ENCODE measurements at regions not wholly inside any gene's neighbourhood (a gene's known extent, or its start where the extent isn't known, plus 50 kb on each side); places are given as distances from the start of the nearest gene placed in this dataset.

- Histone ChIP-seq H3K36me3 (no peaks in the 10 kb centered on the region), H3K4me3 (no peak overlapping the region), H3K4me1 (no peaks in the 10 kb centered on the region), H3K27me3 (no peaks in the 10 kb centered on the region), H3K9me3 (no peaks in the 10 kb centered on the region), H3K27ac (no peak overlapping the region)
- no peak for ATAC-seq
- intact Hi-C loops (cut with DNase I): no loop called here
- TF ChIP-seq POLR2A (IDR thresholded peaks at IDR 0.05) (no peak), CTCF (IDR thresholded peaks at IDR 0.05) (no peak)
- no peak for DNase-seq
- WGBS (ENCODE audit: insufficient coverage, low coverage, low lambda C conversion rate, missing lambda C conversion rate): 72% methylated on average over 6 of the region's 10 CpGs
Observed at GRCh38 chr12:128190052-128190451, 76.9 kb upstream of the TMEM132C start.

GRCh38 chr12:128190614-128191013, 76.4 kb upstream of the TMEM132C start:
- peak in 2 of 4 donors; percentile 34 to 35 for TF ChIP-seq CTCF (IDR thresholded peaks at IDR 0.05)
- TF ChIP-seq POLR2A (IDR thresholded peaks at IDR 0.05): no peak
- DNase-seq (no peak), ATAC-seq (no peak)
- Histone ChIP-seq H3K36me3 (no peaks in the 10 kb centered on the region), H3K27me3 (no peaks in the 10 kb centered on the region), H3K4me3 (no peak overlapping the region), H3K27ac (no peak overlapping the region), H3K4me1 (no peaks in the 10 kb centered on the region), H3K9me3 (no peaks in the 10 kb centered on the region)
- 6% methylated on average over 8 of the region's 16 CpGs for WGBS (ENCODE audit: insufficient coverage, low coverage, low lambda C conversion rate, missing lambda C conversion rate)
- intact Hi-C loops (cut with DNase I): no loop called here

GRCh38 chr12:128191380-128191779, 75.6 kb upstream of the TMEM132C start:
- Histone ChIP-seq H3K36me3 (no peaks in the 10 kb centered on the region), H3K27ac (no peak overlapping the region), H3K4me1 (no peaks in the 10 kb centered on the region), H3K9me3 (no peaks in the 10 kb centered on the region), H3K27me3 (no peaks in the 10 kb centered on the region), H3K4me3 (no peak overlapping the region)
- TF ChIP-seq POLR2A (IDR thresholded peaks at IDR 0.05) (no peak), CTCF (IDR thresholded peaks at IDR 0.05) (no peak)
- WGBS (ENCODE audit: insufficient coverage, low coverage, low lambda C conversion rate, missing lambda C conversion rate): 50% methylated on average over 6 of the region's 14 CpGs
- intact Hi-C loops (cut with DNase I): no loop called here
- ATAC-seq (peak in 1 of 4 donors; percentile 23), DNase-seq (no peak)

- H3K4me1 ChIP-seq: no peaks in the 10 kb centered on the region
- WGBS (ENCODE audit: insufficient coverage, low coverage, low lambda C conversion rate, missing lambda C conversion rate): 64% methylated on average over 7 of the region's 7 CpGs
- DNase-seq: no peak
- intact Hi-C loops (cut with DNase I): no loop called here
- H3K27ac ChIP-seq: no peak overlapping the region
- H3K4me3 ChIP-seq: no peak overlapping the region
- ATAC-seq: no peak
- no peaks in the 10 kb centered on the region for H3K27me3 ChIP-seq
- H3K9me3 ChIP-seq: no peaks in the 10 kb centered on the region
- H3K36me3 ChIP-seq: no peaks in the 10 kb centered on the region
- TF ChIP-seq POLR2A (IDR thresholded peaks at IDR 0.05) (no peak), CTCF (IDR thresholded peaks at IDR 0.05) (no peak)
Observed at GRCh38 chr12:128204711-128205110, 62.3 kb upstream of the TMEM132C start.

- 55% methylated on average over 3 of the region's 3 CpGs for WGBS (ENCODE audit: insufficient coverage, low coverage, low lambda C conversion rate, missing lambda C conversion rate)
- H3K4me1 ChIP-seq: no peaks in the 10 kb centered on the region
- no peaks in the 10 kb centered on the region for H3K9me3 ChIP-seq
- intact Hi-C loops (cut with DNase I): no loop called here
- TF ChIP-seq POLR2A (IDR thresholded peaks at IDR 0.05) (no peak), CTCF (IDR thresholded peaks at IDR 0.05) (no peak)
- no peaks in the 10 kb centered on the region for H3K36me3 ChIP-seq
- ATAC-seq (no peak), DNase-seq (no peak)
- no peaks in the 10 kb centered on the region for H3K27me3 ChIP-seq
- H3K4me3 ChIP-seq: no peak overlapping the region
- H3K27ac ChIP-seq: no peak overlapping the region
Observed at GRCh38 chr12:128205145-128205544, 61.8 kb upstream of the TMEM132C start.
